K562 (cell line): ENCODE measurements at regions not wholly inside any gene's neighbourhood (a gene's known extent, or its start where the extent isn't known, plus 50 kb on each side); places are given as distances from the start of the nearest gene placed in this dataset.

ENCODE experiments used
- ATAC-seq: fragments of 200-7000 bp; cut with Tn5 transposase; 3 replicates; pipeline ENCODE4 v1.9.1; 2020; ENCODE audit warnings: moderate library complexity
- BruUV-seq: library from RNA; stranded (reverse); fragments of 400-500 nt; replicated peaks from 2 replicates; lab custom pipeline; 2021; lab: Mats Ljungman, UMichigan
- CTCF ChIA-PET: fragments of 300-600 bp; formaldehyde crosslinking; extraction: SDS; loops from one replicate; lab custom pipeline; 2021; ENCODE audit warnings: low intra/inter-chr PET ratio; lab: Yijun Ruan, JAX
- POLR2A ChIA-PET: fragments of 300-600, 350-650 bp; sonication (Branson Sonifier 250); formaldehyde crosslinking; extraction: SDS; loops from one replicate; lab custom pipeline; 2021; ENCODE audit warnings: antibody characterized with exemption, inconsistent platforms; lab: Yijun Ruan, JAX
- DNase-seq, 4 experiments: peaks; one replicate each; pipeline versions ENCODE4 v3.0.0 to v3.0.0-alpha.2; 2011 to 2018; ENCODE audit warnings: low spot score in 3 of 4, mixed read lengths in 3 of 4; ENCODE audit errors: extremely low read depth in 1 of 4
- FAIRE-seq: peaks from 2 replicates; lab custom pipeline; 2011; peaks lifted over from hg19 to GRCh38; lab: Jason Lieb, UNC
- H2AFZ ChIP-seq: 2 replicates; pipeline ENCODE4 v1.6.0; 2011; ENCODE audit warnings: low read depth, low read length, control low read depth, inconsistent platforms
- H3K27ac ChIP-seq: fragments of 200-600 bp; 3 replicates; pipeline ENCODE4 v1.8.0; 2011; ENCODE audit warnings: low read depth, mild to moderate bottlenecking, control low read depth, inconsistent platforms, low read length, moderate library complexity, mixed read lengths; ENCODE audit errors: extremely low read depth
- H3K27me3 ChIP-seq, 2 experiments: fragments of 300-600 bp in 1 of 2; 2 replicates in 1 of 2; 3 replicates in 1 of 2; pipeline versions ENCODE4 v1.6.0 to v1.8.0; 2011; ENCODE audit warnings: inconsistent platforms in 2 of 2, low read length in 2 of 2, mild to moderate bottlenecking in 1 of 2, mixed read lengths in 1 of 2, moderate library complexity in 1 of 2; ENCODE audit not compliant: control insufficient read depth in 2 of 2, insufficient read depth in 2 of 2
- H3K36me3 ChIP-seq: fragments of 300-600 bp; 3 replicates; pipeline ENCODE4 v1.8.0; 2011; ENCODE audit warnings: mild to moderate bottlenecking, low read length, inconsistent platforms; ENCODE audit not compliant: control insufficient read depth, insufficient read depth
- H3K4me1 ChIP-seq, 2 experiments: fragments of 200-600 bp in 1 of 2; replicated peaks in 1 of 2; 2 replicates in 1 of 2; 3 replicates in 1 of 2; pipeline versions ENCODE4 v1.5.1 to v1.8.0; 2011; ENCODE audit warnings: inconsistent platforms in 2 of 2, low read length in 2 of 2, mild to moderate bottlenecking in 1 of 2, mixed read lengths in 1 of 2, moderate library complexity in 1 of 2; ENCODE audit not compliant: control insufficient read depth in 2 of 2, insufficient read depth in 2 of 2
- H3K4me2 ChIP-seq: 2 replicates; pipeline ENCODE4 v1.6.1; 2011; ENCODE audit warnings: low read length, control low read depth, inconsistent platforms, mixed read lengths; ENCODE audit not compliant: insufficient read depth
- H3K4me3 ChIP-seq: fragments of 200-600 bp; sonication (generic), shearing (Covaris generic); 2 replicates; pipeline ENCODE4 v1.5.1; 2016; ENCODE audit warnings: control low read depth, inconsistent platforms
- H3K79me2 ChIP-seq: fragments of 200-600 bp; 3 replicates; pipeline ENCODE4 v1.8.0; 2011; ENCODE audit warnings: low read length, inconsistent platforms; ENCODE audit not compliant: control insufficient read depth, insufficient read depth
- H3K9ac ChIP-seq, 2 experiments: 2 replicates each; pipeline versions ENCODE4 v1.6.0 to v1.6.1; 2011; ENCODE audit warnings: low read depth in 2 of 2, low read length in 2 of 2, control low read depth in 1 of 2, inconsistent platforms in 1 of 2, mild to moderate bottlenecking in 1 of 2, mixed read lengths in 1 of 2; ENCODE audit not compliant: insufficient read depth in 1 of 2
- H3K9me1 ChIP-seq: one replicate; pipeline ENCODE4 v1.6.0; 2011; ENCODE audit warnings: inconsistent platforms, mild to moderate bottlenecking, low read length, moderate library complexity; ENCODE audit not compliant: control insufficient read depth, insufficient read depth
- H3K9me3 ChIP-seq: replicated peaks from 2 replicates; pipeline ENCODE4 v1.5.1; 2011; ENCODE audit warnings: low read depth, low read length, inconsistent platforms; ENCODE audit not compliant: control insufficient read depth, insufficient read depth
- H4K20me1 ChIP-seq: replicated peaks from 2 replicates; pipeline ENCODE4 v1.6.1; 2011; ENCODE audit warnings: low read length, inconsistent platforms, mixed read lengths; ENCODE audit not compliant: control insufficient read depth, insufficient read depth
- ARID4B ChIP-seq: sonication (generic); formaldehyde crosslinking; IDR thresholded peaks from 2 replicates; pipeline ENCODE4 v1.8.0; 2022; ENCODE audit warnings: mild to moderate bottlenecking, missing genetic modification reagents
- CBFA2T2 ChIP-seq: fragments of 450-650 bp; conservative IDR thresholded peaks from 2 replicates; pipeline ENCODE4 v1.6.1; 2017; ENCODE audit warnings: mild to moderate bottlenecking
- EP400 ChIP-seq: fragments of 450-650 bp; IDR thresholded peaks from 2 replicates; pipeline ENCODE4 v1.6.1; 2017; ENCODE audit warnings: antibody characterized with exemption, mild to moderate bottlenecking, moderate library complexity
- POLR2A ChIP-seq: fragments of 450-650 bp; conservative IDR thresholded peaks from 2 replicates; pipeline ENCODE4 v1.6.1; 2016
- POU5F1 ChIP-seq: fragments of 150-350 bp; IDR thresholded peaks from 2 replicates; pipeline ENCODE4 v1.6.1; 2014; ENCODE audit warnings: borderline replicate concordance, low read length, low read depth, mild to moderate bottlenecking; ENCODE audit not compliant: partially characterized antibody
- ZNF408 ChIP-seq: fragments of 250-450 bp; sonication (Bioruptor Pico); IDR thresholded peaks from 2 replicates; pipeline ENCODE4 v1.4.0; 2020; ENCODE audit warnings: low read depth, mild to moderate bottlenecking, moderate library complexity
- ZNF79 ChIP-seq: fragments of 250-450 bp; sonication (Bioruptor Pico); IDR thresholded peaks from 2 replicates; pipeline ENCODE4 v1.4.0; 2020; ENCODE audit warnings: low read depth, mild to moderate bottlenecking, moderate library complexity
- WGBS: fragments of 100-300 bp; shearing (Covaris generic); methylation state at CpG from one replicate; pipeline ENCODE4 v1.1.6; 2016; ENCODE audit warnings: low coverage, mixed read lengths; ENCODE audit not compliant: insufficient coverage; ENCODE audit errors: missing lambda C conversion rate; 5-methylcytosine and 5-hydroxymethylcytosine counted together
- in situ Hi-C: fragments of 300-500 bp; cut with MboI; formaldehyde crosslinking; loops from 4 replicates; pipeline ENCODE4 v1.15.0; 2018; ENCODE audit warnings: inconsistent platforms, mixed read lengths
- intact Hi-C: fragments of 100-400 bp; cut with micrococcal nuclease; formaldehyde crosslinking; loops from 2 replicates; pipeline ENCODE4 v1.14.2; 2022
- TF ChIP-seq, protein P1 (sequence below): fragments of 450-650 bp; formaldehyde crosslinking; IDR thresholded peaks from 2 replicates; pipeline ENCODE4 v1.4.0; 2020; ENCODE audit warnings: mild to moderate bottlenecking, moderate library complexity

- no peak overlapping the region for H3K27ac ChIP-seq
- H3K9me3 ChIP-seq: no peaks in the 10 kb centered on the region; the same call in 1 of the 2 replicates
- no peak for DNase-seq
- H3K27me3 ChIP-seq: no peaks in the 10 kb centered on the region
- no TSS peak for BruUV-seq
- H3K79me2 ChIP-seq: no peaks in the 10 kb centered on the region
- intact Hi-C loops (no loop called here), in situ Hi-C loops (no loop called here)
- H3K4me1 ChIP-seq: no peaks in the 10 kb centered on the region
- FAIRE-seq: no peak
- no peak overlapping the region for H3K4me3 ChIP-seq
- no peak overlapping the region for H2AFZ ChIP-seq
- ChIA-PET POLR2A (no interaction called here), CTCF (no interaction called here)
- no peaks in the 10 kb centered on the region for H4K20me1 ChIP-seq
- no peak overlapping the region for H3K9ac ChIP-seq
- no peaks in the 10 kb centered on the region for H3K9me1 ChIP-seq
- TF ChIP-seq EP400 (no peak), ZNF408 (no peak), POLR2A (no peak)
- ATAC-seq: no peak
- no peaks in the 10 kb centered on the region for H3K36me3 ChIP-seq
- H3K4me2 ChIP-seq: no peak overlapping the region
- 0% methylated on average over 1 of the region's 1 CpG for WGBS
These were observed 210.3 kb downstream of the UBE2E3 start for GRCh38 chr2:181190711-181191110.

GRCh38 chr2:181193550-181193949 is 213.1 kb downstream of the UBE2E3 start:
- H3K27me3 ChIP-seq: no peaks in the 10 kb centered on the region
- TF ChIP-seq, protein P1, sequence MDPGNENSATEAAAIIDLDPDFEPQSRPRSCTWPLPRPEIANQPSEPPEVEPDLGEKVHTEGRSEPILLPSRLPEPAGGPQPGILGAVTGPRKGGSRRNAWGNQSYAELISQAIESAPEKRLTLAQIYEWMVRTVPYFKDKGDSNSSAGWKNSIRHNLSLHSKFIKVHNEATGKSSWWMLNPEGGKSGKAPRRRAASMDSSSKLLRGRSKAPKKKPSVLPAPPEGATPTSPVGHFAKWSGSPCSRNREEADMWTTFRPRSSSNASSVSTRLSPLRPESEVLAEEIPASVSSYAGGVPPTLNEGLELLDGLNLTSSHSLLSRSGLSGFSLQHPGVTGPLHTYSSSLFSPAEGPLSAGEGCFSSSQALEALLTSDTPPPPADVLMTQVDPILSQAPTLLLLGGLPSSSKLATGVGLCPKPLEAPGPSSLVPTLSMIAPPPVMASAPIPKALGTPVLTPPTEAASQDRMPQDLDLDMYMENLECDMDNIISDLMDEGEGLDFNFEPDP (CRISPR knock-in tag): no peak
- TF ChIP-seq ZNF79 (CRISPR knock-in tag) (no peak), POU5F1 (no peak), ARID4B (CRISPR knock-in tag) (no peak), CBFA2T2 (no peak)
- ChIA-PET POLR2A (no interaction called here), CTCF (no interaction called here)
- no peaks in the 10 kb centered on the region for H4K20me1 ChIP-seq
- intact Hi-C loops (no loop called here), in situ Hi-C loops (no loop called here)
- no peaks in the 10 kb centered on the region for H3K9me1 ChIP-seq
- ATAC-seq (no peak), FAIRE-seq (no peak), DNase-seq (no peak)
- H3K36me3 ChIP-seq: no peaks in the 10 kb centered on the region
- no peak overlapping the region for H2AFZ ChIP-seq
- H3K4me3 ChIP-seq: no peak overlapping the region
- H3K4me1 ChIP-seq: no peaks in the 10 kb centered on the region
- BruUV-seq: no TSS peak
- no peaks in the 10 kb centered on the region; the same call in 1 of the 2 replicates for H3K9me3 ChIP-seq
- H3K4me2 ChIP-seq: no peak overlapping the region
- H3K79me2 ChIP-seq: no peaks in the 10 kb centered on the region
- 0% methylated on average over 1 of the region's 1 CpG for WGBS
- no peak overlapping the region for H3K9ac ChIP-seq
- H3K27ac ChIP-seq: no peak overlapping the region
